Hepatocyte (in vitro differentiated cells): ENCODE measurements at regions not wholly inside any gene's neighbourhood (a gene's known extent, or its start where the extent isn't known, plus 50 kb on each side); places are given as distances from the start of the nearest gene placed in this dataset.

Source experiments
- DNase-seq: peaks from one replicate; pipeline ENCODE4 v3.0.0-alpha.2; 2016; ENCODE audit warnings: low spot score
- H2AFZ ChIP-seq: fragments of 200-600 bp; sonication (generic); 2 replicates; pipeline ENCODE4 v1.6.0; 2016; ENCODE audit warnings: antibody characterized with exemption, mild to moderate bottlenecking
- H3K27ac ChIP-seq: fragments of 200-600 bp; sonication (generic); 2 replicates; pipeline ENCODE4 v1.5.1; 2016; ENCODE audit warnings: mild to moderate bottlenecking
- H3K27me3 ChIP-seq: fragments of 200-600 bp; sonication (generic); 2 replicates; pipeline ENCODE4 v1.6.1; 2016
- H3K36me3 ChIP-seq: fragments of 200-600 bp; sonication (generic); replicated peaks from 2 replicates; pipeline ENCODE4 v1.5.1; 2016; ENCODE audit warnings: low read depth; ENCODE audit not compliant: insufficient read depth
- H3K4me1 ChIP-seq: fragments of 200-600 bp; sonication (generic); 2 replicates; pipeline ENCODE4 v1.5.1; 2016; ENCODE audit warnings: mild to moderate bottlenecking, moderate library complexity; ENCODE audit not compliant: insufficient read depth
- H3K4me2 ChIP-seq: fragments of 200-600 bp; sonication (generic); 2 replicates; pipeline ENCODE4 v1.6.0; 2016
- H3K4me3 ChIP-seq: fragments of 200-600 bp; sonication (generic); 2 replicates; pipeline ENCODE4 v1.5.1; 2016; ENCODE audit warnings: mild to moderate bottlenecking
- H3K79me2 ChIP-seq: fragments of 200-600 bp; sonication (generic); 2 replicates; pipeline ENCODE4 v1.6.0; 2017; ENCODE audit warnings: mild to moderate bottlenecking
- H3K9me2 ChIP-seq: fragments of 200-600 bp; sonication (generic); replicated peaks from 2 replicates; pipeline ENCODE4 v1.6.0; 2017; ENCODE audit warnings: mild to moderate bottlenecking; ENCODE audit not compliant: insufficient read depth
- H3K9me3 ChIP-seq: fragments of 200-600 bp; sonication (generic); 2 replicates; pipeline ENCODE4 v1.5.1; 2016; ENCODE audit warnings: low read depth, mild to moderate bottlenecking
- H4K20me1 ChIP-seq: fragments of 200-600 bp; sonication (generic); 2 replicates; pipeline ENCODE4 v1.6.0; 2016; ENCODE audit warnings: mild to moderate bottlenecking; ENCODE audit not compliant: insufficient read depth, poor library complexity, severe bottlenecking
- EZH2 ChIP-seq: fragments of 200-600 bp; sonication (generic); IDR thresholded peaks from 2 replicates; pipeline ENCODE4 v1.6.1; 2016; ENCODE audit warnings: antibody characterized with exemption, mild to moderate bottlenecking, borderline replicate concordance
- EZH2phosphoT487 ChIP-seq: fragments of 200-600 bp; sonication (generic); IDR thresholded peaks from one replicate; pipeline ENCODE4 v1.6.1; 2018; ENCODE audit warnings: antibody characterized with exemption, mild to moderate bottlenecking, low read depth, moderate library complexity; ENCODE audit not compliant: unreplicated experiment, severe bottlenecking
- WGBS: methylation state at CpG from one replicate; pipeline ENCODE4 v1.1.6; 2016; ENCODE audit warnings: low lambda C conversion rate; ENCODE audit errors: missing lambda C conversion rate; 5-methylcytosine and 5-hydroxymethylcytosine counted together
- TF ChIP-seq, protein P1 (sequence below): fragments of 200-600 bp; sonication (generic); IDR thresholded peaks from 2 replicates; pipeline ENCODE4 v1.5.1; 2016; ENCODE audit warnings: antibody characterized with exemption, mild to moderate bottlenecking; ENCODE audit not compliant: poor library complexity

DNA sequence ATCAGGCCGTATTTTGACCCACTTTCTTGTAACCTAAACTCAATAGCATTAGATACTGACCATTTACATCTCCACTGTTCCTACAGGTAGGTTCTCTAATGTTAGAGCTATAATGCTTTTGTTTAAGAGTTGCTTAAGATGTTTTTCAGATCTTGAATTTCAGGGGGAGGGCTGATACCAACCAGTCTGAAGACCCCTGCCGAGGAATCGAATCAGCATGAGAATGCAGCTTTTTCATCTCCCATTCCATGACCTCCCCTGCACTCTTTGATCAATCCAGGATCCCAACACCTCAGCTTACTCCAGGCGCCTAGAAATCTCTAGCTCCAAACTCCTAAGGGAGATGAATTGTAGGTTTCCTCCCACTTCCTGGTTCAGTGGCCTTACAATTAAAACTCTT is 120.5 kb upstream of the MC4R start:
- Histone ChIP-seq H4K20me1 (no peaks in the 10 kb centered on the region), H3K4me1 (no peaks in the 10 kb centered on the region), H3K4me2 (no peak overlapping the region), H3K79me2 (no peaks in the 10 kb centered on the region), H3K27me3 (no peaks in the 10 kb centered on the region), H3K27ac (no peak overlapping the region), H3K9me2 (no peaks in the 10 kb centered on the region), H3K4me3 (no peak overlapping the region), H3K36me3 (no peaks in the 10 kb centered on the region), H3K9me3 (no peaks in the 10 kb centered on the region), H2AFZ (no peak overlapping the region)
- 45% methylated on average over 4 of the region's 4 CpGs for WGBS
- no peak for DNase-seq
- no peak for TF ChIP-seq EZH2phosphoT487
- TF ChIP-seq EZH2 = no peak
- TF ChIP-seq, protein P1, sequence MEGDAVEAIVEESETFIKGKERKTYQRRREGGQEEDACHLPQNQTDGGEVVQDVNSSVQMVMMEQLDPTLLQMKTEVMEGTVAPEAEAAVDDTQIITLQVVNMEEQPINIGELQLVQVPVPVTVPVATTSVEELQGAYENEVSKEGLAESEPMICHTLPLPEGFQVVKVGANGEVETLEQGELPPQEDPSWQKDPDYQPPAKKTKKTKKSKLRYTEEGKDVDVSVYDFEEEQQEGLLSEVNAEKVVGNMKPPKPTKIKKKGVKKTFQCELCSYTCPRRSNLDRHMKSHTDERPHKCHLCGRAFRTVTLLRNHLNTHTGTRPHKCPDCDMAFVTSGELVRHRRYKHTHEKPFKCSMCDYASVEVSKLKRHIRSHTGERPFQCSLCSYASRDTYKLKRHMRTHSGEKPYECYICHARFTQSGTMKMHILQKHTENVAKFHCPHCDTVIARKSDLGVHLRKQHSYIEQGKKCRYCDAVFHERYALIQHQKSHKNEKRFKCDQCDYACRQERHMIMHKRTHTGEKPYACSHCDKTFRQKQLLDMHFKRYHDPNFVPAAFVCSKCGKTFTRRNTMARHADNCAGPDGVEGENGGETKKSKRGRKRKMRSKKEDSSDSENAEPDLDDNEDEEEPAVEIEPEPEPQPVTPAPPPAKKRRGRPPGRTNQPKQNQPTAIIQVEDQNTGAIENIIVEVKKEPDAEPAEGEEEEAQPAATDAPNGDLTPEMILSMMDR = no peak

GRCh38 chr18:60499675-60500074 is 127.1 kb upstream of the MC4R start:
- Histone ChIP-seq H3K4me2 (no peak overlapping the region), H3K9me3 (no peaks in the 10 kb centered on the region), H4K20me1 (no peaks in the 10 kb centered on the region), H3K79me2 (no peaks in the 10 kb centered on the region), H3K36me3 (no peaks in the 10 kb centered on the region), H3K4me1 (no peaks in the 10 kb centered on the region), H2AFZ (no peak overlapping the region), H3K27ac (no peak overlapping the region), H3K27me3 (no peaks in the 10 kb centered on the region), H3K4me3 (no peak overlapping the region), H3K9me2 (no peaks in the 10 kb centered on the region)
- no peak for DNase-seq
- TF ChIP-seq, protein P1 = no peak
- TF ChIP-seq EZH2phosphoT487 = no peak
- TF ChIP-seq EZH2 = no peak
- 94% methylated on average over 4 of the region's 4 CpGs for WGBS

GRCh38 chr18:60500960-60501359 is 128.4 kb upstream of the MC4R start:
- H3K9me2 ChIP-seq = no peaks in the 10 kb centered on the region
- no peaks in the 10 kb centered on the region for H3K36me3 ChIP-seq
- no peaks in the 10 kb centered on the region for H3K9me3 ChIP-seq
- TF ChIP-seq EZH2 = no peak
- TF ChIP-seq EZH2phosphoT487 = no peak
- TF ChIP-seq, protein P1 = no peak
- 70% methylated on average over 2 of the region's 2 CpGs for WGBS
- no peak overlapping the region for H3K4me3 ChIP-seq
- H4K20me1 ChIP-seq = no peaks in the 10 kb centered on the region
- H3K4me2 ChIP-seq = no peak overlapping the region
- H3K4me1 ChIP-seq = no peaks in the 10 kb centered on the region
- H2AFZ ChIP-seq = no peak overlapping the region
- H3K27ac ChIP-seq = no peak overlapping the region
- H3K27me3 ChIP-seq = no peaks in the 10 kb centered on the region
- no peaks in the 10 kb centered on the region for H3K79me2 ChIP-seq
- DNase-seq = no peak

DNA sequence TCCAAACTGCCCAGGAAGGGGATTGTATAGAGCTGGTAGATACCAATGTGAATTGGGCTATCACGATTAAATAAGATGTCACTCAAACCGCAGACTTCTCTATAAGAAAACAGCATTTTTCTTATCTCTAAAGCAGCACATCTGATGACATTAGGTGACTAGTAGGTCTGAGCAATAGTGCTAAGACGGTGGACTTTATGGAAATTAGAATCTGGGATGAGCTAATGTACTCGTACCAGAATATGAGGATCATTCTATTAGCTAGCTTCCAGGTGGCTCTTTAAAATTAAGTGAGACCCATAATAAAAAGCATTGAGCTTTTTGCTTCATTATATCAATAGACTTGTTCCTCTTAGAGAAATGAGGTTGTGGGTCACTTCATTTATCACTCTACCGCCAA is 130.0 kb upstream of the MC4R start:
- H3K9me3 ChIP-seq = no peaks in the 10 kb centered on the region
- H3K4me2 ChIP-seq = no peak overlapping the region
- no peak for TF ChIP-seq EZH2
- TF ChIP-seq EZH2phosphoT487 = no peak
- TF ChIP-seq, protein P1 = no peak
- H3K79me2 ChIP-seq = no peaks in the 10 kb centered on the region
- no peaks in the 10 kb centered on the region for H3K27me3 ChIP-seq
- DNase-seq = no peak
- H4K20me1 ChIP-seq = no peaks in the 10 kb centered on the region
- no peak overlapping the region for H3K4me3 ChIP-seq
- no peak overlapping the region for H3K27ac ChIP-seq
- H2AFZ ChIP-seq = no peak overlapping the region
- H3K9me2 ChIP-seq = no peaks in the 10 kb centered on the region
- H3K36me3 ChIP-seq = no peaks in the 10 kb centered on the region
- no peaks in the 10 kb centered on the region for H3K4me1 ChIP-seq
- WGBS = 60% methylated on average over 5 of the region's 5 CpGs
